ENCODE measurements at regions not wholly inside any gene's neighbourhood (a gene's known extent, or its start where the extent isn't known, plus 50 kb on each side); places are given as distances from the start of the nearest gene placed in this dataset.
"Not testable (repeated sequence)": the region's sequence is repeated elsewhere in the genome, so short reads cannot be mapped to it uniquely, and the experiment has no call there.

DNA sequence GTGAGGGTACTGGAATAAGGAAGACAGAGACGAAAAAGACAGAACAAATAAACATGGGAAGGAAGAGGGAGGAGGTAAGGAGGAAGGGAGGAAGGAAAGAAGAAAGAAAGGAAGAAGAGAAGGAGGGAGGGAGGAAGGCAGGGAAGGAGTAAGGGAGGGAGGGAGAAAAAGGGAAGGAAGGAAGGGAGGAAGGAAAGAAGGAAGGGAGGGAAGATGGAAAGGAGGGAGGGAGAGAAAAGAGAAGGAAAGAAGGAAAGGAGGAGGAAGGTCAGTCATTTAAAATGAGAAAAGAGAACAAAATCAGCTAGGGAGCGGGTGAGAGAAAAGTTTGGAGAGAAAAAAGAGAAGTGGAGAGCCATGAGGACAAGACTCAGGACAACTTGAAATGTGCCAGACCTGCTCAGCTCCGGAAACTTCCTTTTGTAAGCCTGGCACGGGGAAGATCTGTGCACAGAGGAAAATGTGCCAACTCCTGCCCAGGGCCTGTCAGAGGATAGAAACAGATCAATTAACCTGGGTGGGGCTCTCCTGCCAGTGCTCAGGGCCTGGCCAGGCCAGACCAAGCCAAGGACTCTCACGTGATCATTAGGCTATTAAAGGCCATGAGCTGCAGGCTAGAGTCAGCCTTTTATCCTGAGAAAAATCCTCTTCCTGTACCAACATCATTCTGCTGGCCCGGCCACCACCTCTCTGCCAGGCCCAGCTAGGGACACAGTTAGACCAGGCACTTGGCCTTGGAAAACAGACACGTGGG is 50.1 kb upstream of the BCL6 start:
- DNase-seq (ENCODE audit: low read depth in 2 of 2) = no peak

- DNase-seq (ENCODE audit: low read depth in 2 of 2) = no peak
Observed at GRCh38 chr3:187798126-187798525, 52.9 kb upstream of the BCL6 start.

GRCh38 chr3:187798531-187799530 is 53.6 kb upstream of the BCL6 start:
- no peak for DNase-seq (ENCODE audit: low read depth in 2 of 2)

GRCh38 chr3:187799942-187800641 is 54.8 kb upstream of the BCL6 start:
- no peak for DNase-seq (ENCODE audit: low read depth in 2 of 2)

DNA sequence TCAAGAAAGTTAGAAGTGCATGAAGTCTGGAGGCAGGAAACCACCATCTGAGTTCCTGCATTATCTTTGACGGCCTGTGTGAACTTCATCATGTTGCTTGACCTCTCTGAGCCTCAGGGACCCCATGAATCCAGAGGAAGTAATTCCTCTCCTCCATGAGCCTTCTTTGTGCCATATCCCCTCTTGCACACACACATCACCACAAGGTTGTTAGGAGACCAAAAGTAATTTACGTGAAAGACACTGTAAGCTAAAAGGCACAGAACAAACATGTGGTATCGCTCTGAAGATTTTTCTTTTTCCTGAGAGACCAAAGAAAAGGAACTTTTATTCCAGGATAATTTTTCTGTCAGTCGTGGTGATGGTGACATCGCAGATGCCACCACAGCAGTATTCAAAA is 55.9 kb upstream of the BCL6 start:
- DNase-seq (ENCODE audit: low read depth in 2 of 2) = no peak

DNA sequence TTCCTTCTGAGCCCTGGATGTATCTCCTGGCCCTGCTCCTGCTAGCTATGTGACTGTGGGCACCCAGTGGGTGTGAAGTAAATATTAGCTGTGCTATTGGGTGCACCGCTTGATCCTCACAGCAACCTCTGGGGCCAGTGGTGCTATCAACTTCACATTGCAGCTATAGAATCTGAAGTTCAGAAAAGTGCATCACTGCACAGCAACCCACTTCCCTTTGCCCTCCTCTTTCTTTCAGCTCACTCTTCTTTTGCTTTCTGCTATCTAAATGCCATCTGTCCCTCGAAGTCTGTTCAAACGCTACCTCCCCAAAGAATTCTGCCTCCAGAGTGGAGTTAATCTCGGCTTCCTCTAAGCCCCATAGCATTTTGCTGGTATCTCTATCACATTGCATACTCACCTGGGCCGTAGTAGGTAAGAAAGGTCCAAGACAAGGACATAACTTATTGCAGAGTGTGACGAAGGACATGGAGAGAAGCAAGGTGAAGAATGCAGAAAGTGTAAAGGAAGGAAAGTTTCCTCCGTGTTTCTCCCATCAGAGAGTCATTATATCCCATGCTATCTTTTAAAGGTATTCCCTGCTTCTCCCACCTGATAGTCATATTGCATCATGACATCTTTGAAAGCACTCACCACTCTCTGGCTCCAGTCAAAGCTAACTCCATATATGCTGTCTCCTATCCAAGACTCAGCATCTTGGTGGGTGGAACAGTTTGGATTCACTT is 57.1 kb upstream of the BCL6 start:
- no peak for DNase-seq (ENCODE audit: low read depth in 2 of 2)

- peak; percentile 58 to 68 for DNase-seq (ENCODE audit: low read depth in 2 of 2)
Observed at GRCh38 chr3:187802928-187803259, 57.6 kb upstream of the BCL6 start.

DNA sequence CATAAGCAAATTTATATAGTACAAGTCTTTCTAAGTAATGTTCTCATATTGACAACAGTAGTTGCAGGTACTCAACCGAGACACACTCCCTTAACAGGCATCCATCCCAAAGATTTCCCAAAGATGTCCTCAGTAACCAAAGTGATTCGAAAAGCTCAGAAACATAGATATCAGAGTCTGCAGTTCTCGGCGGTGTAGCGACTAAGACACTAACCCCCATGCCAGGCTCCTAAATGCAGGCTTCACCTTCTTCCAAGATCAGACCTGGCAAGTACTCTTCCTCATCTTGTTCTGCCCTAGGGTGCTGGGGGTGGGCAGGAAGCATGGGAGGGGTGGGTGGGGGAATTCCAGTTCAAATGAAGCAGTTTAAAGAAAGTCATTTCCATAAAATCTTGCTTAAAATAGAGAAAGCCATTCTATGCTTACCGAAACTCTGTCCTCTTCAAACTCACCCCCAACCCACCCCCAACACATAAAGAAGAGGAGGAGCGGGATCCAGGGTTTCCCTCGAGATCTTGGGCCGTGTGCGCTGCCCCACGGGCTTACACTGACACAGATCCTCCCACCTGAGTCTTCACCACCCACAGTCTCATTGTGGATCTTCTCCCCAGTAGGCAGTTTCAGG is 59.0 kb upstream of the BCL6 start:
- no peak for DNase-seq (ENCODE audit: low read depth in 2 of 2)

GRCh38 chr3:187804745-187805121 is 59.5 kb upstream of the BCL6 start:
- no peak for DNase-seq (ENCODE audit: low read depth in 2 of 2)

GRCh38 chr3:187805774-187806173 is 60.5 kb upstream of the BCL6 start:
- DNase-seq (ENCODE audit: low read depth in 2 of 2) = no peak

DNA sequence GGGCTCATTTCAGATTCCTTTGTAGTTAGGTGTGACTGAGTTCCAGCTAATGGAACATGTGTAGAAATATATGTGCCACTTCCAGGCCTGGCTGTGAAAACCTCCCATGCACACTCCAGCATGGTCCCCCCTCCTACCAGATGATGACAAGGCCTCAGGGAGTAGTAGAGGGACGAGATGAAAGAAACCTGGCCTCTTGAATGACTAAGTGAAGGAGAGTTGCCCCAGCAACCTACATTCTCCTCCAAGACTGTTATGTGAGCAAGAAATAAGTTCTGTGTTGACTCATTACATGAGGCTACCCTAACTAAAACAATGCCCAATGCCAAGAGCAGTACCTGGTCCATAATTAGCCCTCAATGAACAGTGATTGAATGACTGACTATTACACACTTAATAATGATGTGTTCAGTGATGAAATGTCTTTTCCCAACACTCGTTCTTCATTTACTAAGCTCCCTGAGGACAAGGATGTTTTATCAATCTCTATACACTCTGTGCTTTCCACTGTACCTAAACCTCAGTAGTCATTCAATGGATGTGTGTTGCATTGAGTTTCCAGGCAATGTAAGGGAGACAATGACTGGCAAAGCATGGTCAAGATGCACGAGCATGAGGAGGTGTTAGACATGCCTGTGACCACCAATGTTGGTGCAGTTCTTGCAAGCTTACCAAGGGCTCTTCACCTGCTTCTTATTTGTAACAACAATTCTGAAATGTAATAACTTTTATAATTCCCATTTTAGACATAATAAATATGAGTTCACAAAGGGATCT is 62.0 kb upstream of the BCL6 start:
- DNase-seq (ENCODE audit: low read depth in 2 of 2) = peak; percentile 35 to 50

GRCh38 chr3:187808527-187808895 is 63.2 kb upstream of the BCL6 start:
- no peak for DNase-seq (ENCODE audit: low read depth in 2 of 2)

DNA sequence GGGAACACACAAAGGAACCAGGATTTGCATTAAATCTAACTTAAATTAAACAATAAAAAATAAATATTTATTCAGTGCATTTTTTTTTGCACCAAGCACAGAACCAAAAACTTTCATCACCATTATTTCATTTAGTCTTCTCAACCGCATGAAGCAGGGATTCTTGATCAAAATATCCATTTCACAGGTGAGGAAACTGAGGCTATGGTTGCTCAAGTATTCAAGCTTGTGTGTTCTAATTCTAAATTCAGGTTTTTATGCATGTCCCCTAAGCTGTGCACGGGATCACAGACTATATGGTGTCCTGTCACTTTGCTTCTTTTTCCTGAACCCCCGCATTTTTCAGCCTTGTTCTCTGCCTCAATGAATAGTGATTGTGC is 64.3 kb upstream of the BCL6 start:
- no peak for DNase-seq (ENCODE audit: low read depth in 2 of 2)

DNA sequence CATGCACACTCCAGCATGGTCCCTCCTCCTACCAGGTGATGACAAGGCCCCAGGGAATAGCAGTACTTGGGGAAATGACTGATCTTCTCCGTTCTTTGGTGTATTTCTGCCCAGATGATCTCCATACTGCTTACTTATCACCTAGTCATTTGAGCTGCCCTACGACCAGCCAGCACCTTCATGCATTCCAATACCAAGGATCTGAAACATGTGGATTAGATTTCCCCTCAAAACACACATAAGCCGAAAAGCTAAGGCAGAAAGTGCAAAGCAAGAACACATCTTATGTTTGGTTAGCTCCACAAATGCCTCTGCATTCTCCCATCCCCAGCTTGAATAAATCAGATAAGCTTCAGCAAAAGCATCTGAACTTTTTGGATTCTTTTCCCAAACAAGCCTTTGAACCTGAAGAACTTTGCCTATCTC is 64.8 kb upstream of the BCL6 start:
- no peak for DNase-seq (ENCODE audit: low read depth in 2 of 2)

- DNase-seq (ENCODE audit: low read depth in 2 of 2) = no peak
Observed at GRCh38 chr3:187811585-187812250, 66.5 kb upstream of the BCL6 start.

DNA sequence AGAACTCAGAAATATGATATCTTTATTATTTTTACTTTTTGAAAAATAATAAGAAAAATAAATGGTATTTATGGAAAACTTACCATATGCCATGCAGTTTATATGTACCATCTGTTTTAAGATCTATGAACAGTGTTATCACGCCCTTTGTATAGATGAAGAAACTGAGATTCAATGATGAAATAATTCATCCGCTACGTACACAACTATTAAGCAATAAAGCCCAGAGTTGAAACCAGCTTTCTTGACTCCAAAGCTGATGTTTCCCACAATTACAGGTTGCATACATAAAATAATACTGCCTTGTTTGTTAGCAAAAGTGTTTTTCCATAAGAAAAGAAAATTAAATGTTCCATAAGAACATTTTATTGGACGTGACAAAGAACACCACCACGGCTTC is 67.2 kb upstream of the BCL6 start:
- DNase-seq (ENCODE audit: low read depth in 2 of 2) = no peak

GRCh38 chr3:187813198-187813597 is 67.9 kb upstream of the BCL6 start:
- DNase-seq (ENCODE audit: low read depth in 2 of 2) = no peak

- not testable (repeated sequence) for DNase-seq (ENCODE audit: low read depth in 2 of 2)
Observed at GRCh38 chr3:187817766-187818165, 72.5 kb upstream of the BCL6 start.

GRCh38 chr3:187821616-187822317 is 76.5 kb upstream of the BCL6 start:
- DNase-seq (ENCODE audit: low read depth in 2 of 2) = no peak

All from stimulated activated CD8-positive, alpha-beta memory T cell treated with anti-CD3 and anti-CD28 coated beads, Interleukin-15, amount 100 ng/mL, for 48 hours (primary cell).